ENCODE measurements at regions not wholly inside any gene's neighbourhood (a gene's known extent, or its start where the extent isn't known, plus 50 kb on each side); places are given as distances from the start of the nearest gene placed in this dataset.
"Not testable (repeated sequence)": the region's sequence is repeated elsewhere in the genome, so short reads cannot be mapped to it uniquely, and the experiment has no call there.

GRCh38 chr13:111696121-111696520 lies 370.8 kb upstream of the SOX1 start:
- H3K27ac ChIP-seq; H3K36me3 ChIP-seq; DNase-seq; ATAC-seq; H3K27me3 ChIP-seq; H3K4me1 ChIP-seq; H3K9me3 ChIP-seq; intact Hi-C loops (cut with DNase I); H3K4me3 ChIP-seq: not testable (repeated sequence)
- WGBS (ENCODE audit: insufficient coverage, low coverage, low lambda C conversion rate, missing lambda C conversion rate), result no CpG with 5 or more reads among the region's 11 CpGs

DNA sequence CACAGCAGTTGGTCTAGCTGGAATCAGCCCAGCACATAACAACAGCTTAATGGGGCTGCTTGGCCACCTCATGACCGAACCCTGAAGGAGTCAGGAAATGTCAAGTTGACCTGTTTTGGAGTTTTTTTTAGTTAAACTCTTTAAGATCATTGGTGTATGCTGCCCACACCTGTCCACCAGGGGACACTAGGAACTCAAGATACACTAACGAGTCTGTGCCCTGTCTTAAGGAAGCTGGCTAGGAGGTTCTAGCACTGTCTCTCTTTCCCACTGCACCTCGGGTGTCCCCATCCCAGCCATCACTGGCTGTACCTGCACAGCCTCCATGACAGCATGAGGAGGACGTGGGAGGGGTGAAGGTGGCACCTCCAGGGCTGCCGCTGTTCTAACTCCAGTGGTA lies 364.9 kb upstream of the SOX1 start:
- H3K27ac ChIP-seq, result not testable (repeated sequence)
- no CpG with 5 or more reads among the region's 5 CpGs for WGBS (ENCODE audit: insufficient coverage, low coverage, low lambda C conversion rate, missing lambda C conversion rate)

More for the DNA sequence above, 364.9 kb upstream of the SOX1 start:
- H3K4me3 ChIP-seq; H3K4me1 ChIP-seq; ATAC-seq; H3K9me3 ChIP-seq; DNase-seq; H3K36me3 ChIP-seq; H3K27me3 ChIP-seq; intact Hi-C loops (cut with DNase I): not testable (repeated sequence)
